GM12875 (cell line): ENCODE measurements at regions not wholly inside any gene's neighbourhood (a gene's known extent, or its start where the extent isn't known, plus 50 kb on each side); places are given as distances from the start of the nearest gene placed in this dataset.

ENCODE experiments used
- H3K4me3 ChIP-seq: one replicate; pipeline ENCODE4 v1.5.1; 2011; ENCODE audit warnings: low read depth, low read length, control low read depth
- TF ChIP-seq, protein P1 (sequence below): IDR thresholded peaks from 2 replicates; pipeline ENCODE4 v1.5.1; 2011; ENCODE audit warnings: low read depth, mild to moderate bottlenecking, control low read depth, inconsistent platforms, low read length, moderate library complexity, borderline replicate concordance; ENCODE audit not compliant: insufficient read depth

- H3K4me3 ChIP-seq: no peak overlapping the region
- TF ChIP-seq, protein P1, sequence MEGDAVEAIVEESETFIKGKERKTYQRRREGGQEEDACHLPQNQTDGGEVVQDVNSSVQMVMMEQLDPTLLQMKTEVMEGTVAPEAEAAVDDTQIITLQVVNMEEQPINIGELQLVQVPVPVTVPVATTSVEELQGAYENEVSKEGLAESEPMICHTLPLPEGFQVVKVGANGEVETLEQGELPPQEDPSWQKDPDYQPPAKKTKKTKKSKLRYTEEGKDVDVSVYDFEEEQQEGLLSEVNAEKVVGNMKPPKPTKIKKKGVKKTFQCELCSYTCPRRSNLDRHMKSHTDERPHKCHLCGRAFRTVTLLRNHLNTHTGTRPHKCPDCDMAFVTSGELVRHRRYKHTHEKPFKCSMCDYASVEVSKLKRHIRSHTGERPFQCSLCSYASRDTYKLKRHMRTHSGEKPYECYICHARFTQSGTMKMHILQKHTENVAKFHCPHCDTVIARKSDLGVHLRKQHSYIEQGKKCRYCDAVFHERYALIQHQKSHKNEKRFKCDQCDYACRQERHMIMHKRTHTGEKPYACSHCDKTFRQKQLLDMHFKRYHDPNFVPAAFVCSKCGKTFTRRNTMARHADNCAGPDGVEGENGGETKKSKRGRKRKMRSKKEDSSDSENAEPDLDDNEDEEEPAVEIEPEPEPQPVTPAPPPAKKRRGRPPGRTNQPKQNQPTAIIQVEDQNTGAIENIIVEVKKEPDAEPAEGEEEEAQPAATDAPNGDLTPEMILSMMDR: no peak
Measured at GRCh38 chr6:164322533-164322932, 908.0 kb downstream of the QKI start.

- TF ChIP-seq, protein P1: no peak
- no peak overlapping the region for H3K4me3 ChIP-seq
Measured at GRCh38 chr6:164321297-164321696, 906.8 kb downstream of the QKI start.

GRCh38 chr6:164315376-164315775, 900.9 kb downstream of the QKI start:
- TF ChIP-seq, protein P1: no peak

GRCh38 chr6:164308339-164308738, 893.8 kb downstream of the QKI start:
- no peak overlapping the region for H3K4me3 ChIP-seq
- TF ChIP-seq, protein P1: no peak

More at GRCh38 chr6:164315376-164315775, 900.9 kb downstream of the QKI start:
- no peak overlapping the region for H3K4me3 ChIP-seq

DNA sequence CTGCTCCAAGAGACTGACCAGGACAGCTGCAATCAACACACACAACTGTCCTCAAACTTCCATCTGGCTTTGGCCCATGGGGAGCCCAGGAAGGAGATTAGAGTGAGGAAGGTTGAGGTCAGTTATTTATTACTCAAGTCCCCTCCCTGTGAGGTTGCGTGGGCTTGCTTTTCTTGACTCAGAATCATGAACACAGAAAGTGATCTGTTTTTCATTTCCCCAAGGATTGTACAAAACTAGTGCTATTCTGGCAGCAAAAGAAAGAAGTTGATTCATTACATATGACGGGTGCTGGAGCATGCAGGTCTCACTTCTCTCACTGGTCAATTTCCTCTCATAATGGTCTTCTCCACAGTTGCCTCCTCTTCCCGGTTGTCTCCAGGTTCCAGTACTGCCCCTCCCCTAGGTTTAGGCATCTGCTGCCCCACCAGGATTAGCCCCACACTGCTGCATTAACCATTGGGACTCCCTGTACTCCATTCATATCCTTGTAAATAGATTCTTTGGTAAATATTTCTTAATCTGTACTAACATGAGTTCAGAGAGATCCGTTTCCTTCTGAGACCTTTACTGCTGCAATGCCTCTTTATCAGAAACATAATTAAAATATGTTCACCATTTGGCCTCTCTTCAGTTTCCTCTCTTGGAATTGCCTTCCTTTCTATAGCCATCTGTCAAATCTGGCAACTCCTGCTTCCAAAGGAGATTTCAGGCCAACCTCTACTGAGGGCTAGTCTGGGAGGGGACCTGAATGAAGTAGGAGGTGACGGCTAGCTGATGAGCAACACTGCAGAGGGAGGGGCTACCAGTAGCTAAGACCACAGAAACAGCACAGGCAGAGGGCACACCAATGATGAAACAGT, 888.8 kb downstream of the QKI start:
- TF ChIP-seq, protein P1: no peak

DNA sequence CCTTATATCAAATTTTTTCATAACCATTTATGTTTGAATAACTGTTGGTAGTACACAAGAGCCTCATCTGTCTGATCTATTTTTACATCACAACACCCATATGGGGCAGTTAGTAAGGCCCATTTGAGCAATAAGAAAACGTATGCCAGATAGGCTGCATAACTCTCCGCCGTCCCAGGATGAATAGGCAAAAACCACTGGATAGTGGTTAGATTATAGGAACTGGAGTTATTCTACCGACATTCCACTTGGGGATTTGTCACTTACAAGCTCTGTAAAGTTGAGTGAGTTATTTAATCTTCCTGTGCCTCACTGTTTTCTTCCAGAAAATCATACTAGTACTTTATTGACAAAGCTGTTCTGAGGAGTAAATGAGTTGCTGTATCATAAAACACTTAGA, 881.9 kb downstream of the QKI start:
- TF ChIP-seq, protein P1: no peak
- H3K4me3 ChIP-seq: no peak overlapping the region

More for the DNA sequence above, 888.8 kb downstream of the QKI start:
- no peak overlapping the region for H3K4me3 ChIP-seq
